ENCODE measurements at regions not wholly inside any gene's neighbourhood (a gene's known extent, or its start where the extent isn't known, plus 50 kb on each side); places are given as distances from the start of the nearest gene placed in this dataset.
"Not testable (repeated sequence)": the region's sequence is repeated elsewhere in the genome, so short reads cannot be mapped to it uniquely, and the experiment has no call there.

GRCh38 chr1:221530159-221530558 is 211.7 kb downstream of the DUSP10 start:
- DNase-seq (ENCODE audit: low read depth), result not testable (repeated sequence)

- DNase-seq (ENCODE audit: low read depth), result no peak
Observed at GRCh38 chr1:221530791-221531190, 211.1 kb downstream of the DUSP10 start.

GRCh38 chr1:221532071-221532773 is 209.7 kb downstream of the DUSP10 start:
- DNase-seq (ENCODE audit: low read depth), result no peak

GRCh38 chr1:221541296-221541695 is 200.6 kb downstream of the DUSP10 start:
- DNase-seq (ENCODE audit: low read depth), result no peak

- DNase-seq (ENCODE audit: low read depth), result peak; percentile 18
Observed at GRCh38 chr1:221543529-221544120, 198.3 kb downstream of the DUSP10 start.

- no peak for DNase-seq (ENCODE audit: low read depth)
Observed at GRCh38 chr1:221548942-221549341, 192.9 kb downstream of the DUSP10 start.

- DNase-seq (ENCODE audit: low read depth), result no peak
Observed at GRCh38 chr1:221549815-221550214, 192.1 kb downstream of the DUSP10 start.

GRCh38 chr1:221552792-221553191 is 189.1 kb downstream of the DUSP10 start:
- not testable (repeated sequence) for DNase-seq (ENCODE audit: low read depth)

GRCh38 chr1:221555689-221556433 is 186.0 kb downstream of the DUSP10 start:
- DNase-seq (ENCODE audit: low read depth), result no peak

GRCh38 chr1:221556435-221556834 is 185.5 kb downstream of the DUSP10 start:
- DNase-seq (ENCODE audit: low read depth), result no peak

GRCh38 chr1:221557013-221557412 is 184.9 kb downstream of the DUSP10 start:
- no peak for DNase-seq (ENCODE audit: low read depth)

GRCh38 chr1:221558396-221558795 is 183.5 kb downstream of the DUSP10 start:
- DNase-seq (ENCODE audit: low read depth), result no peak

- DNase-seq (ENCODE audit: low read depth), result no peak
Observed at GRCh38 chr1:221559911-221560310, 182.0 kb downstream of the DUSP10 start.

- DNase-seq (ENCODE audit: low read depth), result no peak
Observed at GRCh38 chr1:221562542-221563475, 179.1 kb downstream of the DUSP10 start.

GRCh38 chr1:221563476-221563921 is 178.4 kb downstream of the DUSP10 start:
- no peak for DNase-seq (ENCODE audit: low read depth)

- DNase-seq (ENCODE audit: low read depth), result no peak
Observed at GRCh38 chr1:221564891-221565290, 177.0 kb downstream of the DUSP10 start.

GRCh38 chr1:221565711-221566110 is 176.2 kb downstream of the DUSP10 start:
- DNase-seq (ENCODE audit: low read depth), result no peak

GRCh38 chr1:221567859-221568507 is 173.9 kb downstream of the DUSP10 start:
- DNase-seq (ENCODE audit: low read depth), result no peak

GRCh38 chr1:221573756-221574155 is 168.1 kb downstream of the DUSP10 start:
- no peak for DNase-seq (ENCODE audit: low read depth)

- no peak for DNase-seq (ENCODE audit: low read depth)
Observed at GRCh38 chr1:221574529-221574928, 167.4 kb downstream of the DUSP10 start.

GRCh38 chr1:221575605-221576004 is 166.3 kb downstream of the DUSP10 start:
- DNase-seq (ENCODE audit: low read depth), result no peak

Measured in non-pigmented ciliary epithelial cell (primary cell).